Neural cell (in vitro differentiated cells): ENCODE measurements at regions not wholly inside any gene's neighbourhood (a gene's known extent, or its start where the extent isn't known, plus 50 kb on each side); places are given as distances from the start of the nearest gene placed in this dataset.

Experiments used
- H2AFZ ChIP-seq: fragments of 200-600, 300-800 bp; sonication (generic), shearing (Covaris generic); 2 replicates; pipeline ENCODE4 v1.6.0; 2014; ENCODE audit warnings: low read depth, mild to moderate bottlenecking, antibody characterized with exemption, low read length, moderate library complexity
- H3F3A ChIP-seq: fragments of 200-600 bp; shearing (Covaris generic); 2 replicates; pipeline ENCODE4 v1.6.1; 2016; ENCODE audit warnings: mild to moderate bottlenecking, moderate library complexity, mixed read lengths, antibody characterized with exemption, low read length; ENCODE audit not compliant: insufficient read depth, poor library complexity, severe bottlenecking
- H3K27ac ChIP-seq: fragments of 200-600, 300-800 bp; sonication (generic), shearing (Covaris generic); 2 replicates; pipeline ENCODE4 v1.5.1; 2014; ENCODE audit warnings: mild to moderate bottlenecking, low read length, moderate library complexity
- H3K27me3 ChIP-seq: fragments of 300-800, 200-600 bp; sonication (generic), shearing (Covaris generic); 2 replicates; pipeline ENCODE4 v1.6.0; 2014; ENCODE audit warnings: mild to moderate bottlenecking, low read depth, low read length, moderate library complexity; ENCODE audit not compliant: insufficient read depth
- H3K36me3 ChIP-seq: fragments of 300-800, 200-600 bp; sonication (generic), shearing (Covaris generic); 2 replicates; pipeline ENCODE4 v1.5.1; 2014; ENCODE audit warnings: mild to moderate bottlenecking, antibody characterized with exemption, low read length, moderate library complexity; ENCODE audit not compliant: insufficient read depth
- H3K4me2 ChIP-seq: fragments of 300-800, 200-600 bp; sonication (generic), shearing (Covaris generic); 2 replicates; pipeline ENCODE4 v1.6.0; 2014; ENCODE audit warnings: mild to moderate bottlenecking, low read length
- H3K4me3 ChIP-seq: fragments of 300-800, 200-600 bp; sonication (generic), shearing (Covaris generic); 2 replicates; pipeline ENCODE4 v1.5.1; 2014; ENCODE audit warnings: mild to moderate bottlenecking, low read length, moderate library complexity
- H3K79me2 ChIP-seq: fragments of 200-600 bp; shearing (Covaris generic); replicated peaks from 2 replicates; pipeline ENCODE4 v1.6.0; 2014; ENCODE audit warnings: mild to moderate bottlenecking, low read length, moderate library complexity; ENCODE audit not compliant: insufficient read depth
- H3K9ac ChIP-seq: fragments of 300-800, 200-600 bp; sonication (generic), shearing (Covaris generic); 2 replicates; pipeline ENCODE4 v1.6.1; 2016; ENCODE audit warnings: mild to moderate bottlenecking, low read length, mixed read lengths
- H3K9me2 ChIP-seq: fragments of 200-600 bp; shearing (Covaris generic); 2 replicates; pipeline ENCODE4 v1.6.1; 2016; ENCODE audit warnings: mild to moderate bottlenecking, low read length, mixed read lengths; ENCODE audit not compliant: insufficient read depth
- H3K9me3 ChIP-seq: fragments of 200-600, 300-800 bp; sonication (generic), shearing (Covaris generic); 2 replicates; pipeline ENCODE4 v1.6.1; 2016; ENCODE audit warnings: mild to moderate bottlenecking, mixed run types, low read length, moderate library complexity, mixed read lengths
- H4K20me1 ChIP-seq: fragments of 200-600 bp; shearing (Covaris generic); 2 replicates; pipeline ENCODE4 v1.6.1; 2016; ENCODE audit warnings: mild to moderate bottlenecking, mixed run types; ENCODE audit not compliant: insufficient read depth
- CTCF ChIP-seq: fragments of 450-650 bp; IDR thresholded peaks from 2 replicates; pipeline ENCODE4 v1.5.1; 2014; ENCODE audit warnings: antibody characterized with exemption, mild to moderate bottlenecking, moderate library complexity; ENCODE audit not compliant: poor library complexity, severe bottlenecking
- EP300 ChIP-seq: fragments of 450-650 bp; conservative IDR thresholded peaks from 2 replicates; pipeline ENCODE4 v1.6.1; 2014; ENCODE audit warnings: antibody characterized with exemption, mild to moderate bottlenecking, moderate library complexity; ENCODE audit not compliant: poor library complexity, severe bottlenecking
- EZH2 ChIP-seq: fragments of 200-600, 300-800 bp; shearing (Covaris generic), sonication (generic); IDR thresholded peaks from 2 replicates; pipeline ENCODE4 v1.6.1; 2014; ENCODE audit warnings: antibody characterized with exemption, low read length, borderline replicate concordance, mild to moderate bottlenecking; ENCODE audit not compliant: insufficient read depth, poor library complexity, severe bottlenecking
- MXI1 ChIP-seq: fragments of 450-650 bp; conservative IDR thresholded peaks from 2 replicates; pipeline ENCODE4 v1.6.1; 2014; ENCODE audit warnings: antibody characterized with exemption, mild to moderate bottlenecking; ENCODE audit not compliant: poor library complexity, severe bottlenecking
- POLR2AphosphoS5 ChIP-seq: IDR thresholded peaks from 2 replicates; pipeline ENCODE4 v1.6.1; 2012
- RAD21 ChIP-seq: fragments of 450-650 bp; conservative IDR thresholded peaks from 2 replicates; pipeline ENCODE4 v1.6.1; 2014; ENCODE audit warnings: antibody characterized with exemption, mild to moderate bottlenecking, moderate library complexity
- SMC3 ChIP-seq: fragments of 450-650 bp; conservative IDR thresholded peaks from 2 replicates; pipeline ENCODE4 v1.6.1; 2014; ENCODE audit warnings: antibody characterized with exemption, mild to moderate bottlenecking, moderate library complexity; ENCODE audit not compliant: poor library complexity
- TAF1 ChIP-seq: IDR thresholded peaks from 2 replicates; pipeline ENCODE4 v1.6.1; 2012; ENCODE audit warnings: low read depth
- TF ChIP-seq, protein P1 (sequence below): IDR thresholded peaks from 2 replicates; pipeline ENCODE4 v1.6.1; 2012; ENCODE audit warnings: borderline replicate concordance

- Histone ChIP-seq H3K27ac (no peak overlapping the region), H3K9me3 (no peaks in the 10 kb centered on the region), H3K4me3 (no peak overlapping the region), H4K20me1 (no peaks in the 10 kb centered on the region), H3K4me2 (no peak overlapping the region), H3K9me2 (no peaks in the 10 kb centered on the region), H3F3A (no peaks in the 10 kb centered on the region), H3K27me3 (no peaks in the 10 kb centered on the region), H3K36me3 (no peaks in the 10 kb centered on the region), H2AFZ (no peak overlapping the region), H3K79me2 (no peaks in the 10 kb centered on the region), H3K9ac (no peak overlapping the region)
- TF ChIP-seq EZH2 (no peak), EP300 (no peak), POLR2AphosphoS5 (no peak), SMC3 (no peak)
- TF ChIP-seq, protein P1, sequence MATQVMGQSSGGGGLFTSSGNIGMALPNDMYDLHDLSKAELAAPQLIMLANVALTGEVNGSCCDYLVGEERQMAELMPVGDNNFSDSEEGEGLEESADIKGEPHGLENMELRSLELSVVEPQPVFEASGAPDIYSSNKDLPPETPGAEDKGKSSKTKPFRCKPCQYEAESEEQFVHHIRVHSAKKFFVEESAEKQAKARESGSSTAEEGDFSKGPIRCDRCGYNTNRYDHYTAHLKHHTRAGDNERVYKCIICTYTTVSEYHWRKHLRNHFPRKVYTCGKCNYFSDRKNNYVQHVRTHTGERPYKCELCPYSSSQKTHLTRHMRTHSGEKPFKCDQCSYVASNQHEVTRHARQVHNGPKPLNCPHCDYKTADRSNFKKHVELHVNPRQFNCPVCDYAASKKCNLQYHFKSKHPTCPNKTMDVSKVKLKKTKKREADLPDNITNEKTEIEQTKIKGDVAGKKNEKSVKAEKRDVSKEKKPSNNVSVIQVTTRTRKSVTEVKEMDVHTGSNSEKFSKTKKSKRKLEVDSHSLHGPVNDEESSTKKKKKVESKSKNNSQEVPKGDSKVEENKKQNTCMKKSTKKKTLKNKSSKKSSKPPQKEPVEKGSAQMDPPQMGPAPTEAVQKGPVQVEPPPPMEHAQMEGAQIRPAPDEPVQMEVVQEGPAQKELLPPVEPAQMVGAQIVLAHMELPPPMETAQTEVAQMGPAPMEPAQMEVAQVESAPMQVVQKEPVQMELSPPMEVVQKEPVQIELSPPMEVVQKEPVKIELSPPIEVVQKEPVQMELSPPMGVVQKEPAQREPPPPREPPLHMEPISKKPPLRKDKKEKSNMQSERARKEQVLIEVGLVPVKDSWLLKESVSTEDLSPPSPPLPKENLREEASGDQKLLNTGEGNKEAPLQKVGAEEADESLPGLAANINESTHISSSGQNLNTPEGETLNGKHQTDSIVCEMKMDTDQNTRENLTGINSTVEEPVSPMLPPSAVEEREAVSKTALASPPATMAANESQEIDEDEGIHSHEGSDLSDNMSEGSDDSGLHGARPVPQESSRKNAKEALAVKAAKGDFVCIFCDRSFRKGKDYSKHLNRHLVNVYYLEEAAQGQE: no peak
These were observed 1117.0 kb downstream of the DSC3 start for GRCh38 chr18:29925566-29925965.

GRCh38 chr18:29912351-29912750 is 1130.2 kb downstream of the DSC3 start:
- H3K27ac ChIP-seq: no peak overlapping the region
- no peaks in the 10 kb centered on the region for H4K20me1 ChIP-seq
- no peaks in the 10 kb centered on the region for H3F3A ChIP-seq
- no peak overlapping the region for H3K4me3 ChIP-seq
- H2AFZ ChIP-seq: no peak overlapping the region
- H3K9me3 ChIP-seq: no peaks in the 10 kb centered on the region
- H3K4me2 ChIP-seq: no peak overlapping the region
- H3K27me3 ChIP-seq: no peaks in the 10 kb centered on the region
- H3K9me2 ChIP-seq: no peaks in the 10 kb centered on the region
- H3K79me2 ChIP-seq: no peaks in the 10 kb centered on the region
- H3K36me3 ChIP-seq: no peaks in the 10 kb centered on the region
- TF ChIP-seq, protein P1: no peak
- no peak for TF ChIP-seq EP300
- TF ChIP-seq SMC3: no peak
- TF ChIP-seq CTCF: no peak
- no peak for TF ChIP-seq TAF1
- no peak for TF ChIP-seq RAD21
- no peak for TF ChIP-seq MXI1
- no peak for TF ChIP-seq POLR2AphosphoS5
- TF ChIP-seq EZH2: no peak
- no peak overlapping the region for H3K9ac ChIP-seq
